Choroid plexus epithelial cell (primary cell): ENCODE measurements at regions not wholly inside any gene's neighbourhood (a gene's known extent, or its start where the extent isn't known, plus 50 kb on each side); places are given as distances from the start of the nearest gene placed in this dataset.
"Not testable (repeated sequence)": the region's sequence is repeated elsewhere in the genome, so short reads cannot be mapped to it uniquely, and the experiment has no call there.

Experiments
- DNase-seq: peaks from one replicate; pipeline ENCODE4 v3.0.0-alpha.2; 2010; ENCODE audit warnings: low read depth
- H3K4me3 ChIP-seq: 2 replicates; pipeline ENCODE4 v1.5.1; 2011; ENCODE audit warnings: low read depth, mild to moderate bottlenecking, control low read depth, low read length, moderate library complexity
- TF ChIP-seq, protein P1 (sequence below): conservative IDR thresholded peaks from 2 replicates; pipeline ENCODE4 v1.5.1; 2011; ENCODE audit warnings: low read depth, mild to moderate bottlenecking, control low read depth, inconsistent platforms, low read length, moderate library complexity

DNA sequence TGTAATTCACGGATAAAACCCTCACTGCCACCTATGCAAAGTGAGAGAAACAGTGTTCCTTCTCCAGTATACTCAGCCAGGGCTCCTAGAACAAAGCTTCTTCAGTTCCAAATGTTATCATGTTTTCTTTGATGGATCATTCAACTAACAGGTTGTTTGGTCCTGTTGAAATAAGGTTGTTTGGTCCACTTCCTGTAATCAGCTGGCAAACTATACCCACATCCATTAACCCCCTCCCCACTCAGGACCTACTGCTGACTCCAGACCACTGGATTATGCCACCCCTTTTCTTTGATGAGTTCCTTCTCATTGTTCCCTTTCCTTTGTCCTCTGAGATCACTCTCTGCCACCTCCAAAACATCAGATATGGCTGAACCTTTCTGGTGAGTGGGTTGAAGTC lies 267.7 kb upstream of the USP25 start:
- no peak overlapping the region for H3K4me3 ChIP-seq
- DNase-seq, result no peak
- TF ChIP-seq, protein P1, sequence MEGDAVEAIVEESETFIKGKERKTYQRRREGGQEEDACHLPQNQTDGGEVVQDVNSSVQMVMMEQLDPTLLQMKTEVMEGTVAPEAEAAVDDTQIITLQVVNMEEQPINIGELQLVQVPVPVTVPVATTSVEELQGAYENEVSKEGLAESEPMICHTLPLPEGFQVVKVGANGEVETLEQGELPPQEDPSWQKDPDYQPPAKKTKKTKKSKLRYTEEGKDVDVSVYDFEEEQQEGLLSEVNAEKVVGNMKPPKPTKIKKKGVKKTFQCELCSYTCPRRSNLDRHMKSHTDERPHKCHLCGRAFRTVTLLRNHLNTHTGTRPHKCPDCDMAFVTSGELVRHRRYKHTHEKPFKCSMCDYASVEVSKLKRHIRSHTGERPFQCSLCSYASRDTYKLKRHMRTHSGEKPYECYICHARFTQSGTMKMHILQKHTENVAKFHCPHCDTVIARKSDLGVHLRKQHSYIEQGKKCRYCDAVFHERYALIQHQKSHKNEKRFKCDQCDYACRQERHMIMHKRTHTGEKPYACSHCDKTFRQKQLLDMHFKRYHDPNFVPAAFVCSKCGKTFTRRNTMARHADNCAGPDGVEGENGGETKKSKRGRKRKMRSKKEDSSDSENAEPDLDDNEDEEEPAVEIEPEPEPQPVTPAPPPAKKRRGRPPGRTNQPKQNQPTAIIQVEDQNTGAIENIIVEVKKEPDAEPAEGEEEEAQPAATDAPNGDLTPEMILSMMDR, result no peak

DNA sequence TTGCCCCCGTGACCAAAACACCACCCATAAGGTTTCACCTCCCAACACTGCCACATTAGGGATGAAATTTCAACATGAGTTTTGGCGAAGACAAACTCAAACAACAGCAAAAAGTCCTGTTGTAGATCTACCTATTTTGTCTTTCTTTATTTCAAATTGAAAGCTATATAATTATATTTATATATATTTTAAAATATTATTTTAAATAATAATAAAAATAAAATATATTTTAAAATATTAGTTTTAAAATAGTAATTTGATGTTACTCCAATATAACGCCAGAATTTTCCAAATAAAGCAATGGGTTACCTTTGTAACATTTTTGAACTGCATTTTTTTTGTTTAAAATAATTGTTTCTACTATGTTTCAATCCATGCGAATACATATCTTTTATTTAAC lies 263.5 kb upstream of the USP25 start:
- TF ChIP-seq, protein P1, result no peak
- DNase-seq, result no peak

DNA sequence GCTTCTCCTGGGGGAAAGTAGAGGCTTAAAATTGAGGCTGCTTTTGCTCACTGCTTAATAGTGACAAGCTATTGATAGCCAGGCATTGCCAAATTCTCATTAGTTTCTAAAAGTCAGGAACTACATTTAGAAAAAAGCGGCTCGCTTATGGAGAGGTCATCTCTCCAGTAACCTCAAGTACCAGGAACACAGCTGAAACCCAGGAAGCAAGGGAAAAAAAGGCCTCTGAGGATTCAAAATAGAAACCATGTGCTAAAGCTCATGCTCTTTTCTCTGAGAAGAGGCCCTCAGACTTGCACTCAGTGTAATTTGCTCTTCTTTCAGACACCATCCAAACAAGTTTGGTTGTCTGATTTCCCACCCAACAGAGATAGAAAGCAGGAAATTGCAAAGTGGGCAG lies 261.4 kb upstream of the USP25 start:
- DNase-seq, result peak; percentile 14
- no peak overlapping the region for H3K4me3 ChIP-seq
- TF ChIP-seq, protein P1, result no peak

More for the DNA sequence above, 263.5 kb upstream of the USP25 start:
- H3K4me3 ChIP-seq, result no peak overlapping the region

DNA sequence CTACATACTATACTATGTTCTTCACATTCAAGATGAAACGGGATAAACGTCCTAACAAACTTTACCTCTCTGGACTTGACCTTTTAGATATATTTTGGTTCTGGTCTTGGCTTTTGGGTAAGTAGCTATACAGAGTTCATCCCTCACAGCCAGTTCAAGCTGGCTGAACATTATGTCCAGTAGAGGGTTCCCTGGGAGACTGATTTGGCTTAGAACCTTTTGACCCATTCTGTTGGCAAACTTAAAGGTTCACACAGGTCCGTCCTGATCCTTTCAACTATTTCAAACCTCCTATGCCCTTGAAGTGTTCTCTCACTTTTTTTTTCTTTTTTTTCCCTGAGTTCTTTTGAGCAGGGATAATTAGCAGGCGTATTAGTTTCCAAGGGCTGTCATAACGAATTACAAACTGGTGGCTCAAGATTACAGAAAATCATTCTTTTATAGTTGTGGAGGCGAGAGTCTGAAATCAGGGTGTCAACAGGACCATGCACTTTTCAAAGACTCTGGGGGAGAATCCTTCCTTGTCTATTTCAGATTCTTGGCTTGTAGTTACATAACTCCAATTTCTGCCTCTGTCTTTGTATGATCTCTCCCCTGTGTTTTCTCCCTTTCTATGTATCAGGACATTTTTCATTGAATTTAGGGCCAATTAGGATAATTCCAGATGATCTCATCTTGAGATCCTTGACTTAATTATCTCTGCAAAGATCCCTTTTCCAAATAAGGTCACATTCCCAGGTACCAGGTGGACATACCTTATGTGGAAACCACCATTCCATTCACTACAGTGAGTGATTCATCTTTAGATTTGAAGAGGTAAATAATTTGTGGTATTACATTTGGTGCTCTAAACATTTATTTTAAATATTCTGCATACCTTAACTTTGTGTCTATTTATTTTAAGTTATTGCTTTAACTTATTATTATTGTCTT lies 257.4 kb upstream of the USP25 start:
- no peak for DNase-seq
- H3K4me3 ChIP-seq, result no peak overlapping the region
- TF ChIP-seq, protein P1, result no peak

DNA sequence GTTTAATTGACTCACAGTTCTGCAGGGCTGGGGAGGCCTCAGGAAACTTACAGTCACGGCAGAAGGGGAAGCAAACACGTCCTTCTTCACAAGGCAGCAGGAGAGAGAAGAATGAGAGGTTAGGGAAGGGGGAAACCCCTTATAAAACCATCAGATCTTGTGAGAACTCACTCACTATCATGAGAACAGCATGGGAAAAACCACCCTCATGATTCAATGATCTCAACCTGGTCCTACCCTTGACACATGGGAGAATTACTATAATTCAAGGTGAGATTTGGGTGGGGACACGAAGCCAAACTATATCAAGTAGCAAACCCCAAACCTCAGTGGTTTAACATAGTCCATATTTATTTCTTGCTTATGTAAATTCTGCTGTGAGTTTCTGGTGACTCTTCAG lies 252.0 kb upstream of the USP25 start:
- not testable (repeated sequence) for H3K4me3 ChIP-seq, DNase-seq

DNA sequence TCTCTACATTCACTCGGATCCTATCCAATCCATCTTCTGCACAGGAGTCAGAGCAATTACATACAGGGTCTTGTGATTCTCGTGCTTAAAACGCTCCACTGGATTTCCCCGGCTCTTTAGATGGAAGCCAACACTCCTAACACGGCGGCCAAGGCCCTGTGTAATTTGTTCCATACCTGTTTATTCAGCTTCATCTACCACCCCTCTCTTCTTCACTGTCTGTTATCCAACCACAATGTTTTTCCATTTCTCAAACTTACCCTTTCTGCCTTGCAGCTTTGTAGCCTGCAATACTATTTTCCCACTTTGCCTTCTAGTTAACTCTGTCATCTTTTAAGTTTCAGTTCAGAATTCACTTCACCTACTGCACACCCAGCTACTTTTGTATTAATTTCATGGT lies 249.6 kb upstream of the USP25 start:
- DNase-seq, result no peak
- TF ChIP-seq, protein P1, result no peak
- no peak overlapping the region for H3K4me3 ChIP-seq

DNA sequence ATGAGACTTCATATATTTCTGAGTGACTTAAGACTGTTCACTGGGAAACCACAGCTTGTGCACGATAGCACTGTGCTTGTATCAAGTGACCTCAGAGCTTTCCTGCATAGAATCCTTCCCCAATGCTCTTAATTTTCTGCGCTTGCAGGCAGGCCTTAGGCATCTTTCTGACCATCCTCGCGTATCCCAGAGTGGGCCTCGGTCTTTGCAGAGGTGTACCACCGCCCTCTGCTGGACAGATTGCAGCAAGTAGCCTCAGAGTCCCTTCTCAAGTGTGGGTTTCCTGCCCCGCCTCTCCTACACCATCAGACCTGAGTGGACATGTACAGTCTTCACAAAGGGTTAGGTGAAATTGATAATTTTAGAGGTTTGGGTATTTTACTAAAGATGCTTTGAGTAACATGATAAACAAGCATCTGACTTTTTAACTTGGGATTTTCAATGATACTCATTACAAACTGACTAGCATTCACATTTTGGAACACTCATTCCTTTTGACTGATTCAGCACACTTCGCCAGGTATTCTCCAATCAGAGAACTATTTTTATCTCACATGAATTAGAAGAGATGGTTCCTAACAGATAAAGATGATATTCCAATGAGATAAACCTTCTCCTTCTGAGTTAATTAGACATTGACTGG lies 246.5 kb upstream of the USP25 start:
- peak; percentile 96 for DNase-seq
- TF ChIP-seq, protein P1, result peak; percentile 99
- H3K4me3 ChIP-seq, result no peak overlapping the region
